Ectodermal cell (in vitro differentiated cells): ENCODE measurements at regions not wholly inside any gene's neighbourhood (a gene's known extent, or its start where the extent isn't known, plus 50 kb on each side); places are given as distances from the start of the nearest gene placed in this dataset.
"Not testable (repeated sequence)": the region's sequence is repeated elsewhere in the genome, so short reads cannot be mapped to it uniquely, and the experiment has no call there.

Experiments used
- H3K27ac ChIP-seq: 2 replicates; pipeline ENCODE4 v1.7.0; 2013; ENCODE audit warnings: mild to moderate bottlenecking, low read depth, low read length; ENCODE audit not compliant: insufficient read depth, poor library complexity, severe bottlenecking
- H3K27me3 ChIP-seq: 2 replicates; pipeline ENCODE4 v1.7.0; 2013; ENCODE audit warnings: mild to moderate bottlenecking, low read length; ENCODE audit not compliant: insufficient read depth, control insufficient read depth, poor library complexity, severe bottlenecking
- H3K36me3 ChIP-seq: one replicate; pipeline ENCODE4 v1.7.0; 2013; ENCODE audit warnings: low read length; ENCODE audit not compliant: control insufficient read depth, insufficient read depth
- H3K4me1 ChIP-seq: one replicate; pipeline ENCODE4 v1.7.0; 2013; ENCODE audit warnings: low read length; ENCODE audit not compliant: control insufficient read depth, insufficient read depth
- H3K4me3 ChIP-seq: 2 replicates; pipeline ENCODE4 v1.7.0; 2013; ENCODE audit warnings: low read depth, low read length, control low read depth; ENCODE audit not compliant: insufficient read depth
- H3K9me3 ChIP-seq: 2 replicates; pipeline ENCODE4 v1.7.0; 2013; ENCODE audit warnings: mild to moderate bottlenecking, low read length, moderate library complexity; ENCODE audit not compliant: control insufficient read depth
- WGBS, 2 experiments: methylation state at CpG; one replicate each; pipeline ENCODE4 v1.1.7; 2013; ENCODE audit warnings: missing lambda C conversion rate in 2 of 2; 5-methylcytosine and 5-hydroxymethylcytosine counted together

DNA sequence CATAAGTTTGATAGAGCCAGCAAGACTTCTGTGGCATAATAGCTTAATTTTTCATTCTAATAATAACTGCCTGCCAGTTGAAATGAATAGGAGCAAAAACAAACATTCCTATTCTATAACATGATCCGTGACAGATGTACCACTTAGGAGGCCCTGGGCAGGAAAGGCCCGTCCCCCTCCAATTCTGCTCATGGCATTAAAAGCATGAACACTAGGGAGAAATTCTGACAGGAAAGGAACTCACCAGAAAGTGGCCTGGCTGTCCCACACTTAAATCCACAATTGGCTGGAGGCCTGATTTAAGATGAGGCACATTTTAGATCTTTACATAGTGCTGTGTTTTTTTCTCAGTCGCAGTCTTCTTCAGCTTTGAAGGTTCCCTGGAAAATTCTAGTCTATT lies 261.9 kb upstream of the ETAA1 start:
- H3K4me1 ChIP-seq, result no peaks in the 10 kb centered on the region
- 89 to 96% methylated on average over 3 of the region's 3 CpGs for WGBS, 2 experiments
- H3K4me3 ChIP-seq, result no peak overlapping the region
- H3K27me3 ChIP-seq, result no peaks in the 10 kb centered on the region
- H3K27ac ChIP-seq, result no peak overlapping the region
- no peaks in the 10 kb centered on the region for H3K9me3 ChIP-seq
- no peaks in the 10 kb centered on the region for H3K36me3 ChIP-seq

DNA sequence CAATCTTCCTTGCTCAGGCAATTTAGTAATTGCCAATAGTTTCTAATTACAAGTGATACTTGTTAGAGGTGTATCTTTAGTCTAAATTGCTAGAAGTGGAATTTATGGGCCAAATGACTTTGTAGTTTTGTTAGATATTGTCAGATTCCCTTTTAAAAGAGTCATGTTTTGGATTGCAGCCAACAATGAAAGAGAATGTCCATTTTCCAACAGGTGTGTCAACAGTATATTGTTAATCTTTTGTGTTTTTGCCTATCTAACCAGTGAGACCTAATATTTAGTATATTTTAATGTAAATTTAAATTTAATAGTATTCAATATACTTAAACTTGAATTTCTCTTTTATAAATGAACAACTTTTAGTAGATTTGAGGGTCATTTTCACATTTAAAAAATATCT lies 259.4 kb upstream of the ETAA1 start:
- no peak overlapping the region for H3K4me3 ChIP-seq
- no peaks in the 10 kb centered on the region for H3K36me3 ChIP-seq
- H3K27me3 ChIP-seq, result no peaks in the 10 kb centered on the region
- H3K9me3 ChIP-seq, result no peaks in the 10 kb centered on the region
- H3K4me1 ChIP-seq, result no peaks in the 10 kb centered on the region
- H3K27ac ChIP-seq, result no peak overlapping the region

DNA sequence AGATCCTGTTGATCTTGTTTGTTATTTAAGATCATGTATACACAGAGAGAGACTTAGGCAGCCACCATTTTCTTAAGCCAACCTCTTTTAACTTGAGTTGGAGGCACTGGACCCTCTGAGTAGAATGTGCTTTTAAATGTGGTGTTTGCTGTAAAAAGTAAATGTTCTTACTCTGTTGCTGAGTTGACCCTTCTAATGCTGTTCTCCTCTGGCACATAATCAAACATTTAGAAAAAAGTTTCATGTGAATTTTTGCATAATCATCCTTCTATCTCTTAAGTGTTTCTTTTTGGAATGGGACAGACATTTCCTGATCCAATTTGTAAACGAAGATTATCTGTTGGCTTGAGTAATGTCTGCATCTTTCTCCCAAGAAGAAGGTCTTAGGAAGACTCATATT lies 255.1 kb upstream of the ETAA1 start:
- no peak overlapping the region for H3K27ac ChIP-seq
- WGBS, 2 experiments, result 94% methylated on average over 1 of the region's 1 CpG; no CpG with 5 or more reads in 1 of the 2 experiments
- no peaks in the 10 kb centered on the region for H3K36me3 ChIP-seq
- H3K4me1 ChIP-seq, result no peaks in the 10 kb centered on the region
- no peaks in the 10 kb centered on the region for H3K27me3 ChIP-seq
- no peak overlapping the region for H3K4me3 ChIP-seq
- H3K9me3 ChIP-seq, result no peaks in the 10 kb centered on the region

DNA sequence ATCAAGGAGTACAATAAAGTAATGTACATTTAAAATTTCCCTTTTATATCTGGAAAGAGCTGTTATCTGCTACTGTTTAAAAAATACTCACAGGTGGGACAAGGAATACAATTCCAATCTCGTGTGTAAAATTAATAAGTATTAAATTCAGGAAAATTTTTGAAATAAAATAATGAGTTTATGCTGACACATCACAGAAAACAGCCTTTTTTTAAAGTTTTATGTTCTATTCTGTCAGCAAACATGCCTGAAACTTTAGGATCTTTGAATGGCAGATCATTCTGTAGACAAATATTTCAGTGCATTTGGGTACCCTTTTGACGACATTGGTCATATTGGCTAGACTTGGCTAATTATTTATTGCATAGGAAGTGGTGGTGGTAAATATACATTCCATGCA lies 254.4 kb upstream of the ETAA1 start:
- Histone ChIP-seq H3K27ac (no peak overlapping the region), H3K36me3 (no peaks in the 10 kb centered on the region), H3K4me1 (no peaks in the 10 kb centered on the region), H3K9me3 (no peaks in the 10 kb centered on the region), H3K27me3 (no peaks in the 10 kb centered on the region), H3K4me3 (no peak overlapping the region)
- 100% methylated on average over 1 of the region's 2 CpGs for WGBS, 2 experiments

DNA sequence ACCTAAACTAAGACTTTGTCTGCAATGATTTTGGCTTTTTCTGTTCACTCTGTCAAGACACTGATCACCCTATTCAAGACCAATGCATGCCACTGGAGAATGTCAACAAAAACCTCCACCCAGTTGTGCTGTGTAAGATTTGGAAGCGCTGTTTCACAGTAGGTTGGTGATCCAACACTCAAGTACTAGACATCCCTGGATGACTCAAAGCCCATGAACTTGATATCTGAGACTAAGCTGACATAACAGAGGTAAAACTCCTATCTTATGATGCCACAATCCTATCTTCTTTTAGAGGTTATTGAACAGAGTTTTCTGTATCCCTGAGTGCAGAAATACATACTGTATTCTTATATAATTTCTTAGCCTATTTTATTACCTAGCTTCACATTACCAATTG lies 251.3 kb upstream of the ETAA1 start:
- Histone ChIP-seq H3K36me3 (no peaks in the 10 kb centered on the region), H3K4me1 (no peaks in the 10 kb centered on the region), H3K27me3 (no peaks in the 10 kb centered on the region), H3K4me3 (no peak overlapping the region), H3K27ac (no peak overlapping the region), H3K9me3 (no peaks in the 10 kb centered on the region)
- WGBS, 2 experiments, result 93 to 100% methylated on average over 1 of the region's 1 CpG

DNA sequence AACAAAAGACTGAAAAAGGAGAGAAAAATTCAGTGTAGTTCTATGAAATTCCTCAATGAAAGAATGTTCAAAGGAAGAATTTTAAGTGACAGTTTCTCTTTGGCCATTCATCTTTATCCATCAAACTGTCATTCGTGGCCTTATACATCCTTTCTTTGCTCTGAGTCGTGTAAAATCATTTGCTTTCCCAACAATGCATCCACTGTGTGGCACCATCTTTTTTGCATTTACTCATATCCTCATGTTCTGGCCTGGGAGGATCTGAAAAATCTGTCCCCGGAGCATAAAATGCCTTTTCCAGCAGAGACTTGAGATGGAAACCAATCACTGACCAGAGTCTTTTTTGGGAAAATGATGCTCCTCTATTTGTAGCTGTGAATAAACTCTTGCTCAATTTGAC lies 240.3 kb upstream of the ETAA1 start:
- H3K27me3 ChIP-seq, result no peaks in the 10 kb centered on the region
- no peaks in the 10 kb centered on the region for H3K4me1 ChIP-seq
- no peak overlapping the region for H3K4me3 ChIP-seq
- no peak overlapping the region for H3K27ac ChIP-seq
- H3K9me3 ChIP-seq, result peaks cover 4% of the 10 kb centered on the region
- WGBS, 2 experiments, result 72 to 78% methylated on average over 3 of the region's 3 CpGs
- H3K36me3 ChIP-seq, result no peaks in the 10 kb centered on the region

DNA sequence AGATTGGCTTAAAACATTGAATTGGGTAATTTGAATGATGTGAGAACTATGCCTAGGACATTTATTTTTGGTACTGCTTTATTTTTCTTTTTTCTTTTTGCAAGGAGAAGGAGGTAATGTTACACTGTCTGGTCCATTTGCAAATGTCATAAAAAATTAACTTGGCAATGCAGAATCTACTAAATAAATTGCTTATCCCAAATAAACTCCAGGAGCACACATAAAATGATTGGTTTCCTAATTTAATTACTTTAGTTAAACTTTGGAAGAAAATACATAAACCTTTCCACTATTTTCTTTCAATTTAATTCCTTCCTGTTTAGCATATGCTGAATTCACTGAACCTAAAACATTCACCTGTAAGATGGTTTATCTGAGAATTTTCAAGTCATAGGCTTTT lies 238.4 kb upstream of the ETAA1 start:
- Histone ChIP-seq H3K4me1 (no peaks in the 10 kb centered on the region), H3K4me3 (no peak overlapping the region), H3K27ac (no peak overlapping the region), H3K27me3 (no peaks in the 10 kb centered on the region), H3K9me3 (no peaks in the 10 kb centered on the region), H3K36me3 (no peaks in the 10 kb centered on the region)

DNA sequence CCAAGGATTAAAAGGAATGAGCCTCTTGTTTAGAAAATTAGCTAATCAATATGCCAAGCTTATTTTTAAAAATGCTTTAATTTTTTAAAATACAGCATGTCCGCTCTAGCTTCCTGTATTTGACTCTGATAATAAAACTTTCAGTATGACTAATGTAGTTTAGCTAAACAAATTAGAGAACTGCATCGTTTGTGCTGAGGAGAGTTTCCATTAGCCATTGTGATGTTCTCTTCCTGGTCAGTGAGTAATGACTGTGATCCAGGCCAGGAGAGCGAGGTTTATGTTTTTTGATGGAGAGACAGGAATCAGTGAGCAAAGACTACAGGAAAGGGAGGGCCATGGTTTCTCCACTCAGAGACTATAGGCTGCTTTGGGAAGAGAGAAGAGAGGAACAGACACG lies 237.2 kb upstream of the ETAA1 start:
- Histone ChIP-seq H3K4me3 (no peak overlapping the region), H3K27ac (no peak overlapping the region), H3K4me1 (no peaks in the 10 kb centered on the region), H3K27me3 (no peaks in the 10 kb centered on the region), H3K36me3 (no peaks in the 10 kb centered on the region), H3K9me3 (no peaks in the 10 kb centered on the region)
- 89 to 91% methylated on average over 4 of the region's 4 CpGs for WGBS, 2 experiments

DNA sequence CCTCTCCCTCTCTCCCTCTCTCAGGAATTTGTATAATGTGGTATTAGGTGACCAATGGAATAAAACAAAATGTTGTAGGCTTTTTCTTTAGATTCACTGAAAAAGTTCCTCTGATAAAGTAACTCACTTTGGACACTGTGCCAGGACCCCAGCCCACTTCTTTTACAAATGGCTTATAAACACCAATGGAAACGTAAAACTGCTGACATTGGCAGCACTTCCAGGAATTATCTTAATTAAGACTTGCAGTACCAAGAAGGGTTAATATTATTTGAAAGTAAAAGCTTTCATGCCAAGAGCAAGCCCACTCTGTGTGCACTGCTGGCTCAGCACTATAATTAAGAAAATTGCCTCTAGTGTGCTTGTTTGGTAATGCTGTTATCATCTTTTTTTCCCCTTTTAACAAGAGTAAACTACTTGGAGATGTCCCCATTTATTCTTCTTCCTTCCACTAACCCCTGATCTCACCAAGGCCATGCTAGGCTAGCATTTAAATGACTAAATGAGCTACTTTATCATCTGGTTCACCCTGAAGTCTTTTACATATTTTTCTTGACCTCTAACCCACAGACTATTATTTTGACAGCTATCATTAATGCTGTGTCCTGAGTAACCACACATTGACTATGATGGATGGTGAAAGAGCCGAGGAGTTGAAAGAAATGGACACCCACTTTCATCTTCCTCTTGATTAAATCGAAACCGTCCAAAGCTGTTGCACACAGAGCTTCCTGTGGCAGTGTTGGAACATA lies 232.2 kb upstream of the ETAA1 start:
- Histone ChIP-seq H3K27me3 (no peaks in the 10 kb centered on the region), H3K4me3 (no peak overlapping the region), H3K9me3 (no peaks in the 10 kb centered on the region), H3K36me3 (no peaks in the 10 kb centered on the region), H3K27ac (no peak overlapping the region), H3K4me1 (no peaks in the 10 kb centered on the region)
- WGBS, 2 experiments, result 92 to 100% methylated on average over 2 to 4 of the region's 4 CpGs

DNA sequence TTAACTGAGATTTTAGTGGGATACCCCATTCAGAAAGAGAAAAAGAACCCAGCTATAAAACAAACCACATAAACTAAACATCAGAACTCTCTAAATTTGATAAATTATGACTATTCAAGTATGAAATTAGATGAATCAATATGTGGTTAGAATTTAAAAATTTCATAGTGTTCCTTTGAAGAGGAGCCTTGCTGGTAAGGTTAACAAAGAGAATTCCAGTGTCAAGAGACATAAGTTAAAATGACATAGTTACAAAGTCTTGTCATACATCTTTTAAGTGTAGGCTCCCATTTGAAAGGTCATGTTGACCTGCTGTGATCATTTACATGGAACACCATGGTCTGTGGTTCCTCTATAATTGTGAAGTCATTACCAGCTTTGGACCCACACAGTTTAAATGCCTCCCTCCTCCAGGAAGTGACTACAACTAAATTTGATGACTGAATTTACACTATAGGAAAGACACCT lies 231.6 kb upstream of the ETAA1 start:
- Histone ChIP-seq H3K4me3 (no peak overlapping the region), H3K27ac (no peak overlapping the region), H3K27me3 (no peaks in the 10 kb centered on the region), H3K36me3 (no peaks in the 10 kb centered on the region), H3K9me3 (no peaks in the 10 kb centered on the region), H3K4me1 (no peaks in the 10 kb centered on the region)

DNA sequence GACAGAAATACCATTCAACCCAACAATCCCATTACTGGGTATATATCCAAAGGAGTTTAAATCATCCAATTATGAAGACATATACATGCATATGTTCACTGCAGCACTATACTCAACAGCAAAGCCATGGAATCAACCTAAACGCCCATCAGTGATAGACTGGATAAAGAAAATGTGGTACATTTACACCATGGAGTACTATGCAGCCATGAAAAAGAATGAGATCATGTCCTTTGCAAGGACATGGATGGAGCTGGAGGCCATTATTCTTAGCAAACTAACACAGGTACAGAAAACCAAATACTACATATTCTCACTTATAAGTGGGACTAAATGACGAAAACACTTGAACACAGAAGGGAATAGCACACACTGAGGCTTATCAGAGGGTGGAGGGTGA lies 230.6 kb upstream of the ETAA1 start:
- H3K4me1 ChIP-seq, H3K36me3 ChIP-seq, H3K9me3 ChIP-seq, H3K27me3 ChIP-seq, H3K4me3 ChIP-seq, H3K27ac ChIP-seq: not testable (repeated sequence)
- WGBS, 2 experiments, result 89 to 92% methylated on average over 2 of the region's 2 CpGs
